Loucy (cell line): ENCODE measurements at regions not wholly inside any gene's neighbourhood (a gene's known extent, or its start where the extent isn't known, plus 50 kb on each side); places are given as distances from the start of the nearest gene placed in this dataset.

Source experiments
- H2AFZ ChIP-seq: fragments of 200-600 bp; sonication (generic); 2 replicates; pipeline ENCODE4 v1.6.0; 2016; ENCODE audit warnings: antibody characterized with exemption, mild to moderate bottlenecking, low read length, moderate library complexity
- H3F3A ChIP-seq: fragments of 200-600 bp; 2 replicates; pipeline ENCODE4 v1.6.0; 2016; ENCODE audit warnings: antibody characterized with exemption, low read depth, mild to moderate bottlenecking
- H3K27me3 ChIP-seq: fragments of 200-600 bp; sonication (generic); 2 replicates; pipeline ENCODE4 v1.6.1; 2014; ENCODE audit warnings: low read length, mild to moderate bottlenecking; ENCODE audit not compliant: insufficient read depth, poor library complexity, severe bottlenecking
- H3K36me3 ChIP-seq: fragments of 200-600 bp; sonication (generic); 2 replicates; pipeline ENCODE4 v1.6.1; 2016; ENCODE audit warnings: low read length; ENCODE audit not compliant: insufficient read depth
- H3K4me1 ChIP-seq: fragments of 200-600 bp; sonication (generic); 2 replicates; pipeline ENCODE4 v1.5.1; 2014; ENCODE audit warnings: low read length, mild to moderate bottlenecking; ENCODE audit not compliant: insufficient read depth, poor library complexity, severe bottlenecking
- H3K4me2 ChIP-seq: fragments of 200-600 bp; sonication (generic); 2 replicates; pipeline ENCODE4 v1.6.0; 2014; ENCODE audit warnings: antibody characterized with exemption, low read length, low read depth, mild to moderate bottlenecking; ENCODE audit not compliant: poor library complexity, severe bottlenecking
- H3K4me3 ChIP-seq: fragments of 200-600 bp; sonication (generic); 2 replicates; pipeline ENCODE4 v1.5.1; 2014; ENCODE audit warnings: low read length, mild to moderate bottlenecking, mixed read lengths; ENCODE audit not compliant: poor library complexity, severe bottlenecking
- H3K79me2 ChIP-seq: fragments of 200-600 bp; sonication (generic); 2 replicates; pipeline ENCODE4 v1.6.1; 2014; ENCODE audit warnings: low read length; ENCODE audit not compliant: insufficient read depth
- H3K9ac ChIP-seq: fragments of 200-600 bp; sonication (generic); 2 replicates; pipeline ENCODE4 v1.6.0; 2014; ENCODE audit warnings: mild to moderate bottlenecking, low read depth, low read length, moderate library complexity; ENCODE audit not compliant: poor library complexity, severe bottlenecking
- H3K9me2 ChIP-seq: fragments of 200-600 bp; sonication (generic); replicated peaks from 2 replicates; pipeline ENCODE4 v1.6.1; 2016; ENCODE audit warnings: low read depth, low read length, mixed read lengths
- H3K9me3 ChIP-seq: fragments of 200-600 bp; sonication (generic); 2 replicates; pipeline ENCODE4 v1.6.1; 2014; ENCODE audit warnings: mild to moderate bottlenecking, antibody characterized with exemption, low read length, low read depth; ENCODE audit not compliant: insufficient read depth
- H4K20me1 ChIP-seq: fragments of 200-600 bp; sonication (generic); 2 replicates; pipeline ENCODE4 v1.6.0; 2014; ENCODE audit warnings: antibody characterized with exemption, low read length, mild to moderate bottlenecking; ENCODE audit not compliant: insufficient read depth, poor library complexity, severe bottlenecking
- EZH2phosphoT487 ChIP-seq: fragments of 200-600 bp; IDR thresholded peaks from 2 replicates; pipeline ENCODE4 v1.6.1; 2018; ENCODE audit warnings: antibody characterized with exemption, mild to moderate bottlenecking, moderate library complexity, borderline replicate concordance
- TF ChIP-seq, protein P1 (sequence below): fragments of 200-600 bp; sonication (generic); conservative IDR thresholded peaks from 2 replicates; pipeline ENCODE4 v1.5.1; 2014; ENCODE audit warnings: mild to moderate bottlenecking, antibody characterized with exemption, low read length

DNA sequence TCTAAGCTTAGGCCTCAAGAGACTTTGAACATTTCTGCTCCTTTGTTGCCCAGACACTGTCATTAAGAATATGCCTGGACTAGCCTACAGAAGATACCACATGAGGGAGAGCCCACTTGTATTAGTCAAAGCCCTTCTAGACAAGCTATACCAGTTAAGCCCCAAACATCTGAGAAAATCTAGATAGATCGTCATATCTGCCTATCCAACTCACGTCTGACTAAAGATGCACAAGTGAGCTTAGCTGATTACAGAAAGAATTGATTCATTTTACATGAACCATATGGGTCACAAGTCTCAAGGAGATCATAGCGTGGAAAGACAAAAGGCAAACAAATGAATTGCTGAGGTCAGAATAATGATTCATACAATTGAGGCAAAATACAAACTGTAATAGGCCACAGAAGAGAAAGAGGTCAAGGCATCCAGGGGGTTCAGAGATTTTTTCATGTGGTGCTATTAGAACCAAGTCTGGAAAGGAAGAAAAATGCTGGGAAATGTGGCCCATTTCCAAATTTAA is 1155.5 kb upstream of the TENM4 start:
- Histone ChIP-seq H3K9me2 (no peaks in the 10 kb centered on the region), H3K4me2 (no peak overlapping the region)

DNA sequence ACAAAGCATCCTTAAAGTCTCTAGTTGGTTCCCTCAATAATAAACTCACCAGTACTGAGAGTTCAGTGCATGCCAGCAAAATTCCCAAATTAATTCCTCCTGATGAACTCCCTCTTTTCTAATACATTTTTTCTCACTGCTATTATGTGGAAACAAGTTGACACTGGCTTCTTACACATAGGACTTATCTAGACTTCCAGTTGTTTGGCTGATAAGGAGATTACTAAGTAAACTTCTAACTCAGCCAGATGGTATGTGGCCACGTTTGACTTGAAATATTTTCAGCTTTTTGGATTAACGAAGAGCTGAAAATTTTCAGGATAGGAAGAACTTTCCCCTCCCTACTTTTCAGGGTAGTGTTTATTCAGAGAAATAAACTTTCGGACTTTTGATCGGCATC is 1154.2 kb upstream of the TENM4 start:
- TF ChIP-seq, protein P1, sequence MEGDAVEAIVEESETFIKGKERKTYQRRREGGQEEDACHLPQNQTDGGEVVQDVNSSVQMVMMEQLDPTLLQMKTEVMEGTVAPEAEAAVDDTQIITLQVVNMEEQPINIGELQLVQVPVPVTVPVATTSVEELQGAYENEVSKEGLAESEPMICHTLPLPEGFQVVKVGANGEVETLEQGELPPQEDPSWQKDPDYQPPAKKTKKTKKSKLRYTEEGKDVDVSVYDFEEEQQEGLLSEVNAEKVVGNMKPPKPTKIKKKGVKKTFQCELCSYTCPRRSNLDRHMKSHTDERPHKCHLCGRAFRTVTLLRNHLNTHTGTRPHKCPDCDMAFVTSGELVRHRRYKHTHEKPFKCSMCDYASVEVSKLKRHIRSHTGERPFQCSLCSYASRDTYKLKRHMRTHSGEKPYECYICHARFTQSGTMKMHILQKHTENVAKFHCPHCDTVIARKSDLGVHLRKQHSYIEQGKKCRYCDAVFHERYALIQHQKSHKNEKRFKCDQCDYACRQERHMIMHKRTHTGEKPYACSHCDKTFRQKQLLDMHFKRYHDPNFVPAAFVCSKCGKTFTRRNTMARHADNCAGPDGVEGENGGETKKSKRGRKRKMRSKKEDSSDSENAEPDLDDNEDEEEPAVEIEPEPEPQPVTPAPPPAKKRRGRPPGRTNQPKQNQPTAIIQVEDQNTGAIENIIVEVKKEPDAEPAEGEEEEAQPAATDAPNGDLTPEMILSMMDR = no peak
- TF ChIP-seq EZH2phosphoT487 = no peak
- H3K9ac ChIP-seq = no peak overlapping the region
- H3F3A ChIP-seq = no peaks in the 10 kb centered on the region
- H3K79me2 ChIP-seq = no peaks in the 10 kb centered on the region
- no peaks in the 10 kb centered on the region for H3K36me3 ChIP-seq
- H2AFZ ChIP-seq = no peak overlapping the region
- H3K9me3 ChIP-seq = no peaks in the 10 kb centered on the region
- H3K4me2 ChIP-seq = no peak overlapping the region
- no peaks in the 10 kb centered on the region for H4K20me1 ChIP-seq
- no peaks in the 10 kb centered on the region for H3K4me1 ChIP-seq
- H3K9me2 ChIP-seq = no peaks in the 10 kb centered on the region
- H3K27me3 ChIP-seq = no peaks in the 10 kb centered on the region
- no peak overlapping the region for H3K4me3 ChIP-seq

More for the DNA sequence above, 1155.5 kb upstream of the TENM4 start:
- no peak overlapping the region for H3K9ac ChIP-seq
- H3K4me3 ChIP-seq = no peak overlapping the region
- no peak overlapping the region for H2AFZ ChIP-seq
- no peaks in the 10 kb centered on the region for H3F3A ChIP-seq
- no peaks in the 10 kb centered on the region for H3K4me1 ChIP-seq
- H3K9me3 ChIP-seq = no peaks in the 10 kb centered on the region
- no peaks in the 10 kb centered on the region for H3K36me3 ChIP-seq
- H4K20me1 ChIP-seq = no peaks in the 10 kb centered on the region
- no peaks in the 10 kb centered on the region for H3K27me3 ChIP-seq
- H3K79me2 ChIP-seq = no peaks in the 10 kb centered on the region
- no peak for TF ChIP-seq EZH2phosphoT487
- TF ChIP-seq, protein P1 = no peak

DNA sequence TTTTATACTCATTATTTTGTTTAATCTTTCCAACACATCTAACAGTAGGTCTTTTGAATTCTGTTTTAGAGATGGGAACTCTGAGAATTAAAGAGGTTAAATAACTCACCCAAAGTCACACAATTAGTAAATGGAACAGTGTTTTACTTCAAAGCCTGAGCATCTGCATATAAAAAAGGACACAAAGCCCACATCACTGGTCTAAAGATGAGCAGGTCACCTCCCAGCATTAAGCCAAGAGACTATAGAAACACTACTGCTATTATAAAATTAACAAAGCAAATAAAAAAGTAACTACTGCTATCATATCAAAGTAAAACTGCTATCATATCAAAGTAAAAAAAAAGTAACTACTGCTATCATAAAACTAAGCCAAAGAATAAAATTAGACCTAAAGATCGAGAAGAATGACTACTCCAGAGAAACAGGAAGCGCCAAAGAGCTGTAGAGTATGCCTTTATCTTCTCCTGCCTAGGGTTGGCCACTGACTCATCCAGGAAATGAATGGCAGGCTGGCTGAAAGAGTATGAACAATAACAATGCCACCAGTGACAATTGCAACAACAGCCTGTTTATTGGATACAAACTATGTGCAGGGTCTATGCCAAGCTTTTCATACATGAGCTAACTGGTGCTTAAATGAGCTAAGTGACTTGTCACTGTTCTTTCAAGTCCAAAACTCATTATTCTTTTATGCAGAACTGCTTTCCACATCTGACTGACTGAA is 1153.0 kb upstream of the TENM4 start:
- Histone ChIP-seq H3K9ac (no peak overlapping the region), H3K36me3 (no peaks in the 10 kb centered on the region), H3K27me3 (no peaks in the 10 kb centered on the region), H4K20me1 (no peaks in the 10 kb centered on the region), H3K4me3 (no peak overlapping the region), H3F3A (no peaks in the 10 kb centered on the region), H3K4me2 (no peak overlapping the region), H3K9me3 (no peaks in the 10 kb centered on the region), H3K4me1 (no peaks in the 10 kb centered on the region), H2AFZ (no peak overlapping the region), H3K9me2 (no peaks in the 10 kb centered on the region), H3K79me2 (no peaks in the 10 kb centered on the region)
- TF ChIP-seq EZH2phosphoT487 = no peak
- TF ChIP-seq, protein P1 = no peak
